ENCODE measurements at regions not wholly inside any gene's neighbourhood (a gene's known extent, or its start where the extent isn't known, plus 50 kb on each side); places are given as distances from the start of the nearest gene placed in this dataset.

GRCh38 chr3:177902876-177903275 lies 633.4 kb upstream of the KCNMB2 start:
- Histone ChIP-seq H3K4me3 (ENCODE audit: low read depth, low read length) (no peak overlapping the region), H3K27me3 (ENCODE audit: control insufficient read depth, insufficient read depth, low read length) (no peaks in the 10 kb centered on the region), H3K36me3 (ENCODE audit: control insufficient read depth, insufficient read depth, low read length) (no peaks in the 10 kb centered on the region), H3K9me3 (ENCODE audit: control insufficient read depth, low read length) (no peaks in the 10 kb centered on the region), H3K79me2 (no peaks in the 10 kb centered on the region), H2AFZ (no peak overlapping the region), H3K27ac (no peak overlapping the region), H3K4me2 (ENCODE audit: low read length) (no peak overlapping the region), H3K4me1 (peaks cover 30% of the 10 kb centered on the region), H3K9ac (no peak overlapping the region)
- no peak for TF ChIP-seq CTCF (IDR thresholded peaks at IDR 0.05)

- Histone ChIP-seq H3K4me2 (ENCODE audit: low read length) (no peak overlapping the region), H3K9me3 (ENCODE audit: control insufficient read depth, low read length) (no peaks in the 10 kb centered on the region), H3K27me3 (ENCODE audit: control insufficient read depth, insufficient read depth, low read length) (no peaks in the 10 kb centered on the region), H2AFZ (peak overlapping the region; percentile 47), H3K27ac (peak overlapping the region; percentile 85), H3K4me3 (ENCODE audit: low read depth, low read length) (no peak overlapping the region), H3K4me1 (peaks cover 30% of the 10 kb centered on the region), H3K79me2 (no peaks in the 10 kb centered on the region), H3K36me3 (ENCODE audit: control insufficient read depth, insufficient read depth, low read length) (no peaks in the 10 kb centered on the region), H3K9ac (no peak overlapping the region)
- no peak for TF ChIP-seq CTCF (IDR thresholded peaks at IDR 0.05)
These were observed 631.6 kb upstream of the KCNMB2 start for GRCh38 chr3:177904621-177905020.

GRCh38 chr3:177905173-177906125 lies 630.8 kb upstream of the KCNMB2 start:
- no peak for TF ChIP-seq CTCF (IDR thresholded peaks at IDR 0.05)
- no peak overlapping the region for H3K4me3 ChIP-seq (ENCODE audit: low read depth, low read length)
- H3K79me2 ChIP-seq, result no peaks in the 10 kb centered on the region
- H3K27ac ChIP-seq, result peak overlapping the region; percentile 85
- no peak overlapping the region for H3K4me2 ChIP-seq (ENCODE audit: low read length)
- H2AFZ ChIP-seq, result peak overlapping the region; percentile 47
- H3K4me1 ChIP-seq, result peaks cover 30% of the 10 kb centered on the region
- H3K9me3 ChIP-seq (ENCODE audit: control insufficient read depth, low read length), result no peaks in the 10 kb centered on the region
- no peak overlapping the region for H3K9ac ChIP-seq
- H3K36me3 ChIP-seq (ENCODE audit: control insufficient read depth, insufficient read depth, low read length), result no peaks in the 10 kb centered on the region
- H3K27me3 ChIP-seq (ENCODE audit: control insufficient read depth, insufficient read depth, low read length), result no peaks in the 10 kb centered on the region

- Histone ChIP-seq H3K27ac (peak overlapping the region; percentile 85), H3K4me3 (ENCODE audit: low read depth, low read length) (no peak overlapping the region), H3K27me3 (ENCODE audit: control insufficient read depth, insufficient read depth, low read length) (no peaks in the 10 kb centered on the region), H3K4me2 (ENCODE audit: low read length) (no peak overlapping the region), H3K9ac (no peak overlapping the region), H3K79me2 (no peaks in the 10 kb centered on the region), H3K36me3 (ENCODE audit: control insufficient read depth, insufficient read depth, low read length) (no peaks in the 10 kb centered on the region), H3K4me1 (peaks cover 30% of the 10 kb centered on the region), H2AFZ (peak overlapping the region; percentile 47), H3K9me3 (ENCODE audit: control insufficient read depth, low read length) (no peaks in the 10 kb centered on the region)
- TF ChIP-seq CTCF (IDR thresholded peaks at IDR 0.05), result no peak
These were observed 630.1 kb upstream of the KCNMB2 start for GRCh38 chr3:177906126-177906511.
